ENCODE measurements at regions not wholly inside any gene's neighbourhood (a gene's known extent, or its start where the extent isn't known, plus 50 kb on each side); places are given as distances from the start of the nearest gene placed in this dataset.

DNA sequence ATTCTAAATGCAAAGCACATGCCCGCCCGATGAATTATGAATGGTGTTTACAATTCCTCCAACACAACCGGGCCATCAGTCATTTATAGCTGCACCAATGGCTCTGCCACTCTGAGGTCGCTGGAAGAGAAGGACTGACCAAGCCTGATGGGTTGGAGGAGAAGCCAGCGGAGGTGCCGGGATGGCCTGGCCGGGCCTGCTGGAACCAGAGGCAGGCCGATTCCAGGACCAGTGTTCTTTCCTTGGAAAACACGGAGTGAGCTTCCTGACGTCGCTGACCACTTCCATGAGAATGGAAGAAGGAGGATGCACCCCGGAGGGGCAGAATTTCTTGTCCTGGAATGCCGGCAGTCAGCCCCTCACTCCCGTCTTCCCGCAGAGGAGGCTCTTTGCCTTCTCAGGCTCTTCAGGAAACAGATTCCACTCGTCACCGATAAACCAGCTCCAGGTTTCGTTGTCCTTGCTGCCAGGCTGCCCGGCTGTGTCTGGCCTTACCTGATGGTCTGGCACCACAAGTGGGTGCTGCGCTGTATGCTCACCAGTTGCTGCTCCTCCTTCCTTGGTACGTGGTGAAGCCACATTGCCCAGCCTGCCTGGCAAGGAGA is 358.5 kb upstream of the SFSWAP start:
- TF ChIP-seq, protein P1, sequence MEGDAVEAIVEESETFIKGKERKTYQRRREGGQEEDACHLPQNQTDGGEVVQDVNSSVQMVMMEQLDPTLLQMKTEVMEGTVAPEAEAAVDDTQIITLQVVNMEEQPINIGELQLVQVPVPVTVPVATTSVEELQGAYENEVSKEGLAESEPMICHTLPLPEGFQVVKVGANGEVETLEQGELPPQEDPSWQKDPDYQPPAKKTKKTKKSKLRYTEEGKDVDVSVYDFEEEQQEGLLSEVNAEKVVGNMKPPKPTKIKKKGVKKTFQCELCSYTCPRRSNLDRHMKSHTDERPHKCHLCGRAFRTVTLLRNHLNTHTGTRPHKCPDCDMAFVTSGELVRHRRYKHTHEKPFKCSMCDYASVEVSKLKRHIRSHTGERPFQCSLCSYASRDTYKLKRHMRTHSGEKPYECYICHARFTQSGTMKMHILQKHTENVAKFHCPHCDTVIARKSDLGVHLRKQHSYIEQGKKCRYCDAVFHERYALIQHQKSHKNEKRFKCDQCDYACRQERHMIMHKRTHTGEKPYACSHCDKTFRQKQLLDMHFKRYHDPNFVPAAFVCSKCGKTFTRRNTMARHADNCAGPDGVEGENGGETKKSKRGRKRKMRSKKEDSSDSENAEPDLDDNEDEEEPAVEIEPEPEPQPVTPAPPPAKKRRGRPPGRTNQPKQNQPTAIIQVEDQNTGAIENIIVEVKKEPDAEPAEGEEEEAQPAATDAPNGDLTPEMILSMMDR (conservative IDR thresholded peaks at IDR 0.05; ENCODE audit: low read length), result no peak
- DNase-seq (ENCODE audit: low read depth), result no peak
- H3K4me3 ChIP-seq (ENCODE audit: low read length), result no peak overlapping the region

DNA sequence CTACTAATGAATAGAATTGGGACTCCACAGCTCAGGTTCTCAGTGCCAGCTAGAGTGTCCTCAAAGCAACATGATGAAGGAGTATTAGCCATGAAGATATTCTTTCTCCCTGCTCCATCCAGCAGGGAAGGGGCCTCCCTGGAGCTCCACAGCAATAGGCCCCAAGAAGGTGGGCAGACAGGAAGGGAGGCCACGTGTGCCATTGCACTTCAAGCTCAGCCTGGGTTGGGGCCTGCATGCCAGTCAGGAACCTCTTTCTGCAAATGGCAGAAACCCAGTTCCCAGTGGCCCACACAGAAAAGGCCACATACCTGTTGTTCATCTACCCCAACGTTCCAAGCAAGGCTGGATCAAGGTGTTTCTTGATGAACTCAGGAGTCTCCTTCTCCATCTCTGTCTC is 357.5 kb upstream of the SFSWAP start:
- TF ChIP-seq, protein P1 (conservative IDR thresholded peaks at IDR 0.05; ENCODE audit: low read length), result no peak
- no peak for DNase-seq (ENCODE audit: low read depth)
- no peak overlapping the region for H3K4me3 ChIP-seq (ENCODE audit: low read length)

DNA sequence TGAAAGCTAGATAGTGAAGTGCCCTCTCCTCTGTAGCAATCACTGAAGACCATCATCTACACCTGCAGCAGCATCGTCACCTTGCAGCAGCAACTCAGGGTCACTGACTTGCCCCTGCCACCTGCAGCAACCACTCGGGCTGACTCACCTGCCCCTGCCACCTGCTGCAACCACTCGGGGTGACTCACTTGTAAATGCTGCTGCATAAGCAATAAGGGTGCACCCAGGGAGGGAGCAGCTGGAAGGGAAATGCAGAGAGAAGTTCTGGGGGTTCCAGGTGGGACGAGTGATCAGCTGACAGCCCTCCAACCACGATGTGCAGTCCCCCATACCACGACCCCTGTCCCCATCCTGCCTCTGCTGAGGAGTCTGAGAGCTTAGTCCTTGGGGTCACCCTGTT is 357.1 kb upstream of the SFSWAP start:
- TF ChIP-seq, protein P1 (conservative IDR thresholded peaks at IDR 0.05; ENCODE audit: low read length), result no peak
- no peak for DNase-seq (ENCODE audit: low read depth)
- H3K4me3 ChIP-seq (ENCODE audit: low read length), result no peak overlapping the region

DNA sequence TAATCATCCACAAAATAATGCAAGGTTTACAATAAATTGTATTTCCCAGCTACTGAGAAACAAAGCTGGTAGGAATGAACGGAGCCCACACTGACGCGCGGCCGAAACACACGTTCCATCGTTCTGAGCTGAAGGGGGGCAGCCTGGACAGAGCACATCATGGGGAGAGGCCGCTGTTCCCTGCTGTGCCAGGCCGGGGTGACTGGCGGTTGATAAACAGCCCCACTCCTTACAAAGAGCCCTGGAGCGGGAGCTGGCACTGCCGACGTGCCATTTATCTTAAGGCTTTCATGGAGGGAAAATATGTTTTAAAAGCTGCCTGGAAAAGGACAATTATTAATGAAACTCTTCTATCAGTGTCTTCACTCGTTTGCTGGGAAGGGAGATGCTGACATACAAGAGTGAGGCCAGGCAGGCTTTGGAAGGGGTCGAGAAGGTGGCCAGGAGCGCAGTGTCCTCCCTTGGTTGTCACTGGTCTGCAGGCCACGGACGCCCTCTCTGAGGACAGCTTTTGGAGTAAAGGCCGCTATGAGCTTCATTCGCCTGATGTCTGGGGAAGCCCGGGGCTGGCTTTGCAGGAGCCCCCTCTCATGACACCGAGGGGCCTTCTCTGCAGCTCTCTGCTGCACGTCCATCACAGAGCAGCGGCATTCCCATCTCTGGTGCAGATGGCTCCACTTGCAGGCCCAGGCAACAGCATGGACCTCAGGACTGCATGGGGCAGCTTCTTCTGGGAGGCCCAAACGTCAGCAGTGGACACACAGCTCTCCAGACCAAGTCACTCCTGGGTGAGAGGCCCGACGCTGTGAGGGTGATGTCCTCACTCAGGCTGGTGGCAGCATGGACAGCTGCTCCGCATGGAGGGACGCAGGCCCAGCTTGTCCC is 355.3 kb upstream of the SFSWAP start:
- TF ChIP-seq, protein P1 (conservative IDR thresholded peaks at IDR 0.05; ENCODE audit: low read length), result no peak
- no peak overlapping the region for H3K4me3 ChIP-seq (ENCODE audit: low read length)
- DNase-seq (ENCODE audit: low read depth), result no peak

DNA sequence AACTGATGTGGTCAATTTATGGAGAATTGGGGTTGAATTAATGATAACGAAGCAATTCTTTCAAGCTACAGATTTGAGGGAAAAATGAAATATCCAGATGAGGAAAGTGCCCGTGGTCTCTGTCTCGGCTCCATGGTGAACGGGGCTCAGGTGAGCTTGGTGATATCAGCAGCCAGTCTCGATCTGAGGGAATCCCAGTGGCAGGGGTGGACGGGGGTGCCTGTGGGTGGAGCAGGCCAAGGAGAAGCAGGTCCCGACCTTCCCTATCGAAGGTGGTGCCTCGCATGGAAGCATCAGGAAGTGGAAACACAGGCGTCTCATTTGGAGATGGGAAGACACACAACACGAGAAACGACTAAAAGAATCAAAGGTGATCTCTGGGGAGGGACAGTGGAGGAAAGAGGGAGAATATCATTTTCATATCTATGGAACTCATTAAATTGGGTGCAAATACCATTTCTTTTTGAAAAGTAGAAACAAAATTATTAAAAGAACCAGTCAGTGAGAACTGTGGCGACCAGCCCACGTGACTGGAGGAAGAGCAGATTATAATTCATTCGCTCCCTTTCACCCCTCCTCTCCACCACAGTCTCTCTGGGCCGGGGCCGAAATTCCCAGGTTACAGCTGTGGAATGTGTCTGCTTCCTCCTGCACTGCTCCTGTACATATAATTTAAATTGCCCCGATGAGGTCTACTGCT is 354.3 kb upstream of the SFSWAP start:
- DNase-seq (ENCODE audit: low read depth), result no peak
- TF ChIP-seq, protein P1 (conservative IDR thresholded peaks at IDR 0.05; ENCODE audit: low read length), result no peak
- H3K4me3 ChIP-seq (ENCODE audit: low read length), result no peak overlapping the region

DNA sequence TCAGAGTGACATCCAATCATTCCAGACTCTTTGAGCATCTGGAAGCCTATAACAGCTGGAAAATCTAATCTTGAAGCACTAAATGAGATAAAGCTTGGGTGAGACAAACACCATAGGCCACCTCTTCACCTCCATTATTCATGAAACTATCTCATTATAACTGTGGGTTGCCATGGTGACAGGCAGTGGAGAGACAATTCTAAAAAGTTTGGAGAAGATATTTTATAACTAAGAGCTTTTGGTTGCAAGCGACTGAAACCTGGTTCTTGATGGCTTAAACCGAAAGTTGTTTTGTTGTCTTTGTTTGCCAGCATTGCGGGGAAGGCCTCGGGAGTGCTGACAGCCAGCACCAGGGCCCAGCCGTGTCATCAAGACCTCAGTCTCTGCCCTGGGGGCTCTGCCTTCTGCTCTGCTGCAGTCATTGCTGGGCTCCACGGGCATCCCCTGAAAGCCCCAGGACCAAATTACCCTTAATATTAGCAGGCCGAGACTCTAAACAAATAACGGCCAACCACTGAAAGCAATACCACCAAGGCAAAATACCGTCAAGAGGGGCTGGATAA is 353.6 kb upstream of the SFSWAP start:
- no peak overlapping the region for H3K4me3 ChIP-seq (ENCODE audit: low read length)
- no peak for DNase-seq (ENCODE audit: low read depth)
- TF ChIP-seq, protein P1 (conservative IDR thresholded peaks at IDR 0.05; ENCODE audit: low read length), result no peak

Measured in AG10803 (cell line).